Mesenchymal stem cell (in vitro differentiated cells and primary cell): ENCODE measurements at regions not wholly inside any gene's neighbourhood (a gene's known extent, or its start where the extent isn't known, plus 50 kb on each side); places are given as distances from the start of the nearest gene placed in this dataset.

Source experiments
- DNase-seq: peaks from one replicate; pipeline ENCODE4 v3.0.0-alpha.2; 2013
- H2AFZ ChIP-seq: one replicate; pipeline ENCODE4 v1.6.1; 2013; ENCODE audit warnings: low read depth, mild to moderate bottlenecking, control low read depth, inconsistent platforms, low read length, moderate library complexity
- H2AK5ac ChIP-seq: 2 replicates; pipeline ENCODE4 v1.6.1; 2013; ENCODE audit warnings: low read length, moderate library complexity, mild to moderate bottlenecking, inconsistent platforms; ENCODE audit not compliant: severe bottlenecking
- H2BK120ac ChIP-seq: one replicate; pipeline ENCODE4 v1.6.1; 2013; ENCODE audit warnings: low read depth, mild to moderate bottlenecking, inconsistent platforms, low read length, moderate library complexity
- H2BK12ac ChIP-seq, 2 experiments: one replicate each; pipeline ENCODE4 v1.6.1; 2013; ENCODE audit warnings: inconsistent platforms in 2 of 2, low read length in 2 of 2, mild to moderate bottlenecking in 2 of 2, moderate library complexity in 2 of 2, control low read depth in 1 of 2
- H2BK15ac ChIP-seq: one replicate; pipeline ENCODE4 v1.6.1; 2013; ENCODE audit warnings: mild to moderate bottlenecking, low read depth, inconsistent platforms; ENCODE audit not compliant: poor library complexity, severe bottlenecking
- H2BK5ac ChIP-seq: 2 replicates; pipeline ENCODE4 v1.6.1; 2013; ENCODE audit warnings: low read depth, mild to moderate bottlenecking, low read length, control low read depth, inconsistent platforms; ENCODE audit not compliant: poor library complexity, severe bottlenecking
- H3K14ac ChIP-seq, 2 experiments: one replicate each; pipeline ENCODE4 v1.6.1; 2013; ENCODE audit warnings: inconsistent platforms in 2 of 2, low read length in 2 of 2, control low read depth in 1 of 2, mild to moderate bottlenecking in 1 of 2, moderate library complexity in 1 of 2
- H3K18ac ChIP-seq, 2 experiments: one replicate each; pipeline ENCODE4 v1.6.1; 2013; ENCODE audit warnings: inconsistent platforms in 2 of 2, low read length in 2 of 2, control low read depth in 1 of 2, low read depth in 1 of 2, mild to moderate bottlenecking in 1 of 2
- H3K23ac ChIP-seq, 2 experiments: one replicate each; pipeline ENCODE4 v1.6.1; 2013; ENCODE audit warnings: inconsistent platforms in 2 of 2, low read length in 2 of 2, mild to moderate bottlenecking in 2 of 2, moderate library complexity in 2 of 2, control low read depth in 1 of 2
- H3K27ac ChIP-seq: 2 replicates; pipeline ENCODE4 v1.5.1; 2013; ENCODE audit warnings: mild to moderate bottlenecking, moderate library complexity, low read length, control low read depth, inconsistent platforms; ENCODE audit not compliant: poor library complexity, severe bottlenecking
- H3K27me3 ChIP-seq, 2 experiments: 2 replicates each; pipeline versions ENCODE4 v1.6.1 to v1.7.0; 2013; ENCODE audit warnings: low read length in 2 of 2, mild to moderate bottlenecking in 2 of 2, moderate library complexity in 2 of 2, control low read depth in 1 of 2, inconsistent platforms in 1 of 2; ENCODE audit not compliant: control insufficient read depth in 1 of 2, insufficient read depth in 1 of 2
- H3K36me3 ChIP-seq, 2 experiments: 2 replicates each; pipeline versions ENCODE4 v1.6.1 to v1.7.0; 2013; ENCODE audit warnings: low read length in 2 of 2, control low read depth in 1 of 2, inconsistent platforms in 1 of 2, low read depth in 1 of 2, mild to moderate bottlenecking in 1 of 2; ENCODE audit not compliant: insufficient read depth in 2 of 2, control insufficient read depth in 1 of 2
- H3K4ac ChIP-seq, 2 experiments: one replicate each; pipeline ENCODE4 v1.6.1; 2013; ENCODE audit warnings: inconsistent platforms in 2 of 2, low read length in 2 of 2, mild to moderate bottlenecking in 2 of 2, moderate library complexity in 2 of 2, control low read depth in 1 of 2, low read depth in 1 of 2
- H3K4me1 ChIP-seq: 2 replicates; pipeline ENCODE4 v1.6.1; 2013; ENCODE audit warnings: low read depth, low read length, control low read depth; ENCODE audit not compliant: control insufficient read depth, insufficient read depth
- H3K4me2 ChIP-seq: 2 replicates; pipeline ENCODE4 v1.6.1; 2013; ENCODE audit warnings: low read length, mild to moderate bottlenecking, inconsistent platforms; ENCODE audit not compliant: poor library complexity, severe bottlenecking
- H3K4me3 ChIP-seq, 2 experiments: 2 replicates each; pipeline versions ENCODE4 v1.5.1 to v1.7.0; 2013; ENCODE audit warnings: low read length in 2 of 2, mild to moderate bottlenecking in 2 of 2, control low read depth in 1 of 2, low read depth in 1 of 2; ENCODE audit not compliant: insufficient read depth in 1 of 2
- H3K79me1 ChIP-seq: replicated peaks from 2 replicates; pipeline ENCODE4 v1.6.1; 2013; ENCODE audit warnings: mild to moderate bottlenecking, control low read depth, low read length, inconsistent platforms; ENCODE audit not compliant: poor library complexity, severe bottlenecking
- H3K9ac ChIP-seq: 2 replicates; pipeline ENCODE4 v1.7.0; 2013; ENCODE audit warnings: mild to moderate bottlenecking, low read length, moderate library complexity
- H3K9me3 ChIP-seq: 2 replicates; pipeline ENCODE4 v1.7.0; 2013; ENCODE audit warnings: mild to moderate bottlenecking, low read length; ENCODE audit not compliant: control insufficient read depth
- H4K8ac ChIP-seq: one replicate; pipeline ENCODE4 v1.6.1; 2013; ENCODE audit warnings: inconsistent platforms, mild to moderate bottlenecking, low read length, moderate library complexity
- H4K91ac ChIP-seq: one replicate; pipeline ENCODE4 v1.6.1; 2013; ENCODE audit warnings: mild to moderate bottlenecking, low read length, inconsistent platforms
- WGBS: methylation state at CpG from one replicate; pipeline ENCODE4 v1.1.7; 2013; ENCODE audit warnings: mixed read lengths; 5-methylcytosine and 5-hydroxymethylcytosine counted together

- no peak overlapping the region for H3K4me3 ChIP-seq
- no peak overlapping the region for H3K23ac ChIP-seq
- no peak overlapping the region for H2BK120ac ChIP-seq
- H3K36me3 ChIP-seq = no peaks in the 10 kb centered on the region
- H4K8ac ChIP-seq = no peak overlapping the region
- no peak overlapping the region for H3K14ac ChIP-seq
- no peak for DNase-seq
- no peak overlapping the region for H3K4ac ChIP-seq
- no peak overlapping the region for H2BK5ac ChIP-seq
- H3K9me3 ChIP-seq = no peaks in the 10 kb centered on the region
- no peak overlapping the region for H3K9ac ChIP-seq
- WGBS = no CpG with 5 or more reads among the region's 1 CpG
- no peak overlapping the region for H2BK15ac ChIP-seq
- no peak overlapping the region for H2AFZ ChIP-seq
- H3K18ac ChIP-seq = no peak overlapping the region
- H3K4me1 ChIP-seq = no peaks in the 10 kb centered on the region
- no peak overlapping the region for H2BK12ac ChIP-seq
- H2AK5ac ChIP-seq = no peak overlapping the region
- H4K91ac ChIP-seq = no peak overlapping the region
- no peaks in the 10 kb centered on the region for H3K27me3 ChIP-seq
- H3K4me2 ChIP-seq = no peak overlapping the region
- no peak overlapping the region for H3K27ac ChIP-seq
- no peaks in the 10 kb centered on the region for H3K79me1 ChIP-seq
Measured at GRCh38 chr11:21640491-21640890, 552.4 kb upstream of the ANO5 start.

GRCh38 chr11:21641869-21642268, 551.0 kb upstream of the ANO5 start:
- H2BK5ac ChIP-seq = no peak overlapping the region
- no peaks in the 10 kb centered on the region for H3K9me3 ChIP-seq

GRCh38 chr11:21646351-21646750, 546.5 kb upstream of the ANO5 start:
- H3K4me2 ChIP-seq = no peak overlapping the region
- no peak overlapping the region for H3K14ac ChIP-seq
- no peak overlapping the region for H3K18ac ChIP-seq
- no peaks in the 10 kb centered on the region for H3K9me3 ChIP-seq
- no peak overlapping the region for H4K8ac ChIP-seq
- H2BK120ac ChIP-seq = no peak overlapping the region
- H3K4me1 ChIP-seq = no peaks in the 10 kb centered on the region
- no peak overlapping the region for H2BK5ac ChIP-seq
- H2AFZ ChIP-seq = no peak overlapping the region
- H3K36me3 ChIP-seq = no peaks in the 10 kb centered on the region
- H2BK12ac ChIP-seq = no peak overlapping the region
- no peaks in the 10 kb centered on the region for H3K79me1 ChIP-seq
- no peak overlapping the region for H3K23ac ChIP-seq
- no peak overlapping the region for H3K4me3 ChIP-seq
- H3K27me3 ChIP-seq = no peaks in the 10 kb centered on the region
- H4K91ac ChIP-seq = no peak overlapping the region
- WGBS = 100% methylated on average over 1 of the region's 1 CpG
- H2BK15ac ChIP-seq = no peak overlapping the region
- H3K9ac ChIP-seq = no peak overlapping the region
- no peak overlapping the region for H3K27ac ChIP-seq
- no peak overlapping the region for H3K4ac ChIP-seq
- no peak for DNase-seq
- H2AK5ac ChIP-seq = no peak overlapping the region

More at GRCh38 chr11:21641869-21642268, 551.0 kb upstream of the ANO5 start:
- no peak overlapping the region for H2BK120ac ChIP-seq
- no peak overlapping the region for H3K9ac ChIP-seq
- no peak overlapping the region for H4K8ac ChIP-seq
- no peak overlapping the region for H2BK12ac ChIP-seq
- no peak overlapping the region for H4K91ac ChIP-seq
- no peak overlapping the region for H3K4me3 ChIP-seq
- no peaks in the 10 kb centered on the region for H3K36me3 ChIP-seq
- no peak overlapping the region for H2AK5ac ChIP-seq
- no peaks in the 10 kb centered on the region for H3K79me1 ChIP-seq
- no peak overlapping the region for H2BK15ac ChIP-seq
- H3K27me3 ChIP-seq = no peaks in the 10 kb centered on the region
- no peak overlapping the region for H3K4me2 ChIP-seq
- no peak overlapping the region for H3K23ac ChIP-seq
- no peak overlapping the region for H2AFZ ChIP-seq
- H3K4me1 ChIP-seq = no peaks in the 10 kb centered on the region
- DNase-seq = no peak
- H3K4ac ChIP-seq = no peak overlapping the region
- H3K27ac ChIP-seq = no peak overlapping the region
- H3K18ac ChIP-seq = no peak overlapping the region
- WGBS = 92% methylated on average over 2 of the region's 3 CpGs
- no peak overlapping the region for H3K14ac ChIP-seq

DNA sequence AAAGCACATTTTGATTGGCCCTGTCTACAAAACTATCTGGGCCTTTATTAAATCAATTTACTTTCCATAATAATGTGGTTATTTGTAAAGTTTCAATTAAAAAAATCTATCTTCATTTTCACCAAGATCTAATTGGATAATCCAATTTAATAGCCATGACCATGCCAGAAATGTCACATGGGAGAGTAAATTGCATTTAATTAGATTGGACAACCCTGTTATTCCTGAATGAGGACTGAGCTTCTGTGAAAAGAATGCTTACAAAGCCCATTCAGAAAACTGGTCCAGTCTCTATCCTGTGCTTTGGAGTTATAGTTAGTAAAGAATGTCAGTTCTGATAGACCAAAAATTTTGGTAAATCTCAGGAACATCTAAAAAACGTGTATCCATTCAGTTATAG, 541.9 kb upstream of the ANO5 start:
- Histone ChIP-seq H2BK15ac (no peak overlapping the region), H3K4me2 (no peak overlapping the region), H3K4ac (no peak overlapping the region), H3K14ac (no peak overlapping the region), H3K9ac (no peak overlapping the region), H3K36me3 (no peaks in the 10 kb centered on the region), H3K4me1 (no peaks in the 10 kb centered on the region), H3K23ac (no peak overlapping the region), H2AK5ac (no peak overlapping the region), H3K27me3 (no peaks in the 10 kb centered on the region), H3K27ac (no peak overlapping the region), H2BK12ac (no peak overlapping the region), H3K18ac (no peak overlapping the region), H4K91ac (no peak overlapping the region), H3K9me3 (no peaks in the 10 kb centered on the region), H2BK120ac (no peak overlapping the region), H2AFZ (no peak overlapping the region), H2BK5ac (no peak overlapping the region), H3K79me1 (no peaks in the 10 kb centered on the region), H4K8ac (no peak overlapping the region), H3K4me3 (no peak overlapping the region)
- WGBS = 20% methylated on average over 1 of the region's 1 CpG
- no peak for DNase-seq
